ENCODE measurements at regions not wholly inside any gene's neighbourhood (a gene's known extent, or its start where the extent isn't known, plus 50 kb on each side); places are given as distances from the start of the nearest gene placed in this dataset.

GRCh38 chr3:3686907-3687648, 112.2 kb upstream of the LRRN1 start:
- H3K9me3 ChIP-seq (ENCODE audit: control insufficient read depth, low read length): peaks cover 14% of the 10 kb centered on the region
- Mint-ChIP-seq H3K36me3 (ENCODE audit: low read depth) (peaks cover 2% of the 10 kb centered on the region), H3K27ac (peak overlapping the region; percentile 82), H3K4me3 (no peak overlapping the region), H3K4me1 (peaks cover 34% of the 10 kb centered on the region), H3K27me3 (ENCODE audit: insufficient read depth) (peaks cover 4% of the 10 kb centered on the region), H3K9me3 (peaks cover 20% of the 10 kb centered on the region)
- H3K4me3 ChIP-seq (ENCODE audit: low read length): peak overlapping the region; percentile 1
- no peaks in the 10 kb centered on the region for H3K27me3 ChIP-seq (ENCODE audit: control insufficient read depth, insufficient read depth, low read length, poor library complexity, severe bottlenecking)
- no peak overlapping the region for H3K27ac ChIP-seq (ENCODE audit: low read depth, low read length)
- no peaks in the 10 kb centered on the region for H3K36me3 ChIP-seq (ENCODE audit: control insufficient read depth, insufficient read depth, low read length)
- H3K9ac ChIP-seq (ENCODE audit: extremely low read depth, low read length, poor library complexity, severe bottlenecking): no peak overlapping the region
- H3K4me1 ChIP-seq (ENCODE audit: control insufficient read depth, insufficient read depth, low read length): peaks cover 4% of the 10 kb centered on the region
- WGBS, 2 experiments (ENCODE audit: insufficient coverage in 1 of 2, insufficient read length in 1 of 2): 40 to 74% methylated on average over 1 to 3 of the region's 3 CpGs
- DNase-seq: no peak
- no peak for TF ChIP-seq CTCF (conservative IDR thresholded peaks at IDR 0.05)

GRCh38 chr3:3685721-3686120, 113.5 kb upstream of the LRRN1 start:
- Histone ChIP-seq H3K27me3 (ENCODE audit: control insufficient read depth, insufficient read depth, low read length, poor library complexity, severe bottlenecking) (no peaks in the 10 kb centered on the region), H3K4me3 (ENCODE audit: low read length) (peak overlapping the region; percentile 34), H3K9ac (ENCODE audit: extremely low read depth, low read length, poor library complexity, severe bottlenecking) (no peak overlapping the region), H3K27ac (ENCODE audit: low read depth, low read length) (no peak overlapping the region), H3K36me3 (ENCODE audit: control insufficient read depth, insufficient read depth, low read length) (no peaks in the 10 kb centered on the region), H3K9me3 (ENCODE audit: control insufficient read depth, low read length) (peaks cover 14% of the 10 kb centered on the region), H3K4me1 (ENCODE audit: control insufficient read depth, insufficient read depth, low read length) (peaks cover 4% of the 10 kb centered on the region)
- WGBS, 2 experiments (ENCODE audit: insufficient coverage in 1 of 2, insufficient read length in 1 of 2): 85 to 94% methylated on average over 7 of the region's 7 CpGs
- Mint-ChIP-seq H3K4me1 (peaks cover 34% of the 10 kb centered on the region), H3K27ac (no peak overlapping the region), H3K4me3 (no peak overlapping the region), H3K27me3 (ENCODE audit: insufficient read depth) (peaks cover 6% of the 10 kb centered on the region), H3K36me3 (ENCODE audit: low read depth) (peaks cover 2% of the 10 kb centered on the region), H3K9me3 (peaks cover 20% of the 10 kb centered on the region)
- no peak for DNase-seq
- TF ChIP-seq CTCF (conservative IDR thresholded peaks at IDR 0.05): no peak

GRCh38 chr3:3683261-3683660, 116.0 kb upstream of the LRRN1 start:
- Mint-ChIP-seq H3K4me3 (no peak overlapping the region), H3K27me3 (ENCODE audit: insufficient read depth) (peaks cover 6% of the 10 kb centered on the region), H3K9me3 (peaks cover 4% of the 10 kb centered on the region), H3K4me1 (peaks cover 34% of the 10 kb centered on the region), H3K36me3 (ENCODE audit: low read depth) (no peaks in the 10 kb centered on the region), H3K27ac (no peak overlapping the region)
- no peak for TF ChIP-seq CTCF (conservative IDR thresholded peaks at IDR 0.05)
- H3K27ac ChIP-seq (ENCODE audit: low read depth, low read length): no peak overlapping the region
- DNase-seq: no peak
- WGBS, 2 experiments (ENCODE audit: insufficient coverage in 1 of 2, insufficient read length in 1 of 2): 100% methylated on average over 1 of the region's 1 CpG; no CpG with 5 or more reads in 1 of the 2 experiments
- no peak overlapping the region for H3K9ac ChIP-seq (ENCODE audit: extremely low read depth, low read length, poor library complexity, severe bottlenecking)
- H3K4me1 ChIP-seq (ENCODE audit: control insufficient read depth, insufficient read depth, low read length): peaks cover 4% of the 10 kb centered on the region
- no peak overlapping the region for H3K4me3 ChIP-seq (ENCODE audit: low read length)
- no peaks in the 10 kb centered on the region for H3K9me3 ChIP-seq (ENCODE audit: control insufficient read depth, low read length)
- H3K27me3 ChIP-seq (ENCODE audit: control insufficient read depth, insufficient read depth, low read length, poor library complexity, severe bottlenecking): no peaks in the 10 kb centered on the region
- no peaks in the 10 kb centered on the region for H3K36me3 ChIP-seq (ENCODE audit: control insufficient read depth, insufficient read depth, low read length)
